ENCODE measurements at regions not wholly inside any gene's neighbourhood (a gene's known extent, or its start where the extent isn't known, plus 50 kb on each side); places are given as distances from the start of the nearest gene placed in this dataset.

DNA sequence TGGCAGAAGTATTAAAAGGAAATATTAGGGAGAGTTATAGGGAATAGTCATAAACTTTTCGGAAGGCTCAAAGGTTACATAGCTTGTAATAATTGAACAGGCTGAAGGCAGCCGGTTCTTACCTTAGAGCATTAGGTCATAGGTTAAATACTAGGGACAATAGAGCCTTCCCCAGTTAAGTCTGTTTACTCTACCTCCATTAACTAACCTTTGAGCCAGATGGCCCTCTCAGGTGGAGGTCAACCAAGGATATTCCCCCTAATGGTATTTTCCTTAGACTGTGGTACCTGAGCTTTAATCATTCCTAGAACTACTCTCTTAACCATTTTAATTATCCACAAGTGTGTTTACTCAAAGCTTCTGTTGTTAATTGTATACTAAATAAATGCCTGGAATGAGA, 920.9 kb upstream of the PABPC4L start:
- Histone ChIP-seq H3K27me3 (no peaks in the 10 kb centered on the region), H3K4me3 (no peak overlapping the region), H3K9me3 (no peaks in the 10 kb centered on the region), H3K36me3 (no peaks in the 10 kb centered on the region), H3K27ac (no peak overlapping the region), H3K4me1 (no peaks in the 10 kb centered on the region)
- DNase-seq: no peak
- intact Hi-C loops (cut with DNase I): no loop called here
- ATAC-seq: no peak
- no peak for TF ChIP-seq CTCF (IDR thresholded peaks at IDR 0.05)

GRCh38 chr4:135120195-135120594, 918.6 kb upstream of the PABPC4L start:
- Histone ChIP-seq H3K36me3 (no peaks in the 10 kb centered on the region), H3K27me3 (no peaks in the 10 kb centered on the region), H3K4me1 (no peaks in the 10 kb centered on the region), H3K27ac (no peak overlapping the region), H3K9me3 (no peaks in the 10 kb centered on the region), H3K4me3 (no peak overlapping the region)
- DNase-seq (no peak), ATAC-seq (no peak)
- intact Hi-C loops (cut with DNase I): no loop called here
- TF ChIP-seq CTCF (IDR thresholded peaks at IDR 0.05): no peak

DNA sequence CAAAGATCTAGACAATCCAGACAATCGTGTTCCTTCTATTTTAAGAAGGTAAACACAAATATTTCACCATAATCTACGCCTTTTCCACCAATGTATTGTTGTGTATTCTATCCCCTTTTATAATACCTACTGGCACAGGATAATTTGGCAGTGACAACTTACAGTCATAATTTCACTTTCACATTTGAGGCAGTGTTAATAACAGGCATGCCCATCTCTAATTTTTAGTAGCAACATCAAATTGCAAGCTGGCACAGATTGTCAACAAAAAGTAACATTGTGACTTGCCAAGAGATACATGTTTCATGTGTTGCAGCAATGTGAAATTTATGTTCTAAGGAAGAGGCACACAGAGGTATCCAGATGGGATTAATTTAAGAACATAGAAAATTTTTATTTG, 912.5 kb upstream of the PABPC4L start:
- DNase-seq (no peak), ATAC-seq (no peak)
- no peaks in the 10 kb centered on the region for H3K4me1 ChIP-seq
- H3K27ac ChIP-seq: no peak overlapping the region
- H3K4me3 ChIP-seq: no peak overlapping the region
- intact Hi-C loops (cut with DNase I): no loop called here
- no peaks in the 10 kb centered on the region for H3K36me3 ChIP-seq
- H3K27me3 ChIP-seq: no peaks in the 10 kb centered on the region
- no peaks in the 10 kb centered on the region for H3K9me3 ChIP-seq
- no peak for TF ChIP-seq CTCF (IDR thresholded peaks at IDR 0.05)

DNA sequence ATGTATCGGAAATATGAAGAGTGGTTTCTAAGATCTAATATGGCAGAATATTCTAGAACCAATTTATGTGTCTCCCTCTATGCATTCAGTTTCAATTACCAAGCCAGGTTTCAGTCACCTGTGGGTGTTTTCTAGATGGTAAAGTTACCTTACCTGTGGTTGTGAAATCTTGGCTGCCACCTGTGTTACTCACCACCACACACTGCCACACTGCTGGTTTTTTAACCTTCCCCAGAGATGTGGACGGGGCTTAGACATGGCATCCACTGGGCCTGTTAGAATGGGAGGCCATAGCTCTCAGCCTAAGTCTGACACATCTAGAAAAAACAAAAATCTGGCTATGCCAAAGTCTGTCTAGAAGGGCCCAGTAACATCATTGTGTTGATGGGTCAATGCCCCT, 896.5 kb upstream of the PABPC4L start:
- intact Hi-C loops (cut with DNase I): no loop called here
- DNase-seq (no peak), ATAC-seq (no peak)
- Histone ChIP-seq H3K4me3 (no peak overlapping the region), H3K27ac (no peak overlapping the region), H3K36me3 (no peaks in the 10 kb centered on the region), H3K4me1 (no peaks in the 10 kb centered on the region), H3K9me3 (no peaks in the 10 kb centered on the region), H3K27me3 (no peaks in the 10 kb centered on the region)
- TF ChIP-seq CTCF (IDR thresholded peaks at IDR 0.05): no peak

- intact Hi-C loops (cut with DNase I): no loop called here
- TF ChIP-seq CTCF (IDR thresholded peaks at IDR 0.05): no peak
- ATAC-seq: no peak
These were observed 871.8 kb upstream of the PABPC4L start for GRCh38 chr4:135073389-135073788.

GRCh38 chr4:135072553-135072952, 871.0 kb upstream of the PABPC4L start:
- Histone ChIP-seq H3K4me1 (no peaks in the 10 kb centered on the region), H3K4me3 (no peak overlapping the region), H3K9me3 (peaks cover 3% of the 10 kb centered on the region), H3K27me3 (no peaks in the 10 kb centered on the region), H3K36me3 (no peaks in the 10 kb centered on the region), H3K27ac (no peak overlapping the region)
- intact Hi-C loops (cut with DNase I): no loop called here
- ATAC-seq: no peak
- TF ChIP-seq CTCF (IDR thresholded peaks at IDR 0.05): no peak
- no peak for DNase-seq

More at GRCh38 chr4:135073389-135073788, 871.8 kb upstream of the PABPC4L start:
- Histone ChIP-seq H3K9me3 (peaks cover 3% of the 10 kb centered on the region), H3K36me3 (no peaks in the 10 kb centered on the region), H3K27me3 (no peaks in the 10 kb centered on the region), H3K4me3 (no peak overlapping the region), H3K4me1 (no peaks in the 10 kb centered on the region), H3K27ac (no peak overlapping the region)
- DNase-seq: no peak
